ENCODE measurements at regions not wholly inside any gene's neighbourhood (a gene's known extent, or its start where the extent isn't known, plus 50 kb on each side); places are given as distances from the start of the nearest gene placed in this dataset.

- TF ChIP-seq CTCF (IDR thresholded peaks at IDR 0.05; ENCODE audit: poor library complexity, severe bottlenecking) (no peak), EP300 (conservative IDR thresholded peaks at IDR 0.05; ENCODE audit: poor library complexity, severe bottlenecking) (no peak), EZH2 (IDR thresholded peaks at IDR 0.05; ENCODE audit: borderline replicate concordance, insufficient read depth, low read length, poor library complexity, severe bottlenecking) (no peak)
These were observed 426.8 kb downstream of the PPARGC1A start for GRCh38 chr4:23463071-23463470.

Measured in neural cell (in vitro differentiated cells).